ENCODE measurements at regions not wholly inside any gene's neighbourhood (a gene's known extent, or its start where the extent isn't known, plus 50 kb on each side); places are given as distances from the start of the nearest gene placed in this dataset.

DNA sequence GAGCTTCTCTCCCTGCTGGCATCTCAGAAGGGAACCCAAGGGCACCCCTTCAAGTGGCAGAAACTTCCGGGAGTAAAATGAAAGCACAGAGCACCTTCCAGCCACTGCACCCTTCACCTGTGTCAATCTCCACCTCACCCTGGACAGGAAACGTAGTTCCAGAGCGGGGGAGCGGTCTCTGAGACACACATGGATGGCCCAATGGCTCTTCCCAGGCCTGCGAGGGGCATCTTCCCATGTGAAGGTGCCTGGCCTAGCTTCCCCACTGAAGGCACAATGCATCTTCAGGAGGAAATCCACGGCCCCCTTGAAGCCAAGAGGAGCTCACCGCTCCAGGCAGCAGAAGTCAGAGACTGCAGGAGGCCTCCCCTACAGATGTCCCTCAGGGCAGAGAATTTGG lies 234.2 kb downstream of the BRD1 start:
- CTCF ChIA-PET (ENCODE audit: low intra/inter-chr PET ratio, low total read pairs), result no interaction called here
- no peak overlapping the region for H3K4me3 ChIP-seq (replicated peaks in 1 of 3; ENCODE audit: insufficient read depth in 1 of 3, low read depth in 2 of 3, low read length in 3 of 3)
- no peaks in the 10 kb centered on the region for H4K20me1 ChIP-seq (ENCODE audit: insufficient read depth, low read length)
- ATAC-seq, result no peak
- no peaks in the 10 kb centered on the region for H3K79me2 ChIP-seq (ENCODE audit: insufficient read depth, low read length)
- H3K27me3 ChIP-seq (ENCODE audit: control insufficient read depth in 1 of 2, insufficient read depth in 2 of 2, low read length in 2 of 2), result peaks cover 6 to 40% of the 10 kb centered on the region in 2 experiments; a peak in 4 of 5 replicates
- H3K27ac ChIP-seq (ENCODE audit: extremely low read length, insufficient read depth, low read length), result no peak overlapping the region
- 19% methylated on average over 3 of the region's 7 CpGs for WGBS (ENCODE audit: low lambda C conversion rate)
- no peaks in the 10 kb centered on the region for H3K9me3 ChIP-seq (ENCODE audit: low read length)
- H3K9ac ChIP-seq (ENCODE audit: insufficient read depth, low read depth, low read length), result no peak overlapping the region
- H3K36me3 ChIP-seq (replicated peaks in 1 of 2; ENCODE audit: control insufficient read depth in 1 of 2, insufficient read depth in 2 of 2, low read length in 2 of 2), result no peaks in the 10 kb centered on the region
- H3K4me1 ChIP-seq (ENCODE audit: insufficient read depth, low read length), result no peaks in the 10 kb centered on the region
- no peak overlapping the region for H3K4me2 ChIP-seq (ENCODE audit: low read depth, low read length)
- FAIRE-seq, result no peak
- BruUV-seq (replicated peaks), result no TSS peak
- intact Hi-C loops (cut with micrococcal nuclease; ENCODE audit: unreplicated experiment) (no loop called here), in situ Hi-C loops (cut with HindIII; ENCODE audit: extremely low pct_ligation_motif_present, low pct_unique_long_range_greater_than_20kb) (no loop called here)
- no peak for DNase-seq (ENCODE audit: low spot score)
- H2AFZ ChIP-seq (ENCODE audit: low read length), result no peak overlapping the region
- POLR2A ChIA-PET, result no interaction called here
- no peak for TF ChIP-seq NCOA5 (CRISPR knock-in tag; IDR thresholded peaks at IDR 0.05)
- TF ChIP-seq ZNF674 (CRISPR knock-in tag; IDR thresholded peaks at IDR 0.05; ENCODE audit: low read depth), result no peak
- TF ChIP-seq PAWR (CRISPR knock-in tag; IDR thresholded peaks at IDR 0.05; ENCODE audit: borderline replicate concordance), result no peak
- TF ChIP-seq MAFG (CRISPR knock-in tag; IDR thresholded peaks at IDR 0.05), result no peak
- TF ChIP-seq, protein P1, sequence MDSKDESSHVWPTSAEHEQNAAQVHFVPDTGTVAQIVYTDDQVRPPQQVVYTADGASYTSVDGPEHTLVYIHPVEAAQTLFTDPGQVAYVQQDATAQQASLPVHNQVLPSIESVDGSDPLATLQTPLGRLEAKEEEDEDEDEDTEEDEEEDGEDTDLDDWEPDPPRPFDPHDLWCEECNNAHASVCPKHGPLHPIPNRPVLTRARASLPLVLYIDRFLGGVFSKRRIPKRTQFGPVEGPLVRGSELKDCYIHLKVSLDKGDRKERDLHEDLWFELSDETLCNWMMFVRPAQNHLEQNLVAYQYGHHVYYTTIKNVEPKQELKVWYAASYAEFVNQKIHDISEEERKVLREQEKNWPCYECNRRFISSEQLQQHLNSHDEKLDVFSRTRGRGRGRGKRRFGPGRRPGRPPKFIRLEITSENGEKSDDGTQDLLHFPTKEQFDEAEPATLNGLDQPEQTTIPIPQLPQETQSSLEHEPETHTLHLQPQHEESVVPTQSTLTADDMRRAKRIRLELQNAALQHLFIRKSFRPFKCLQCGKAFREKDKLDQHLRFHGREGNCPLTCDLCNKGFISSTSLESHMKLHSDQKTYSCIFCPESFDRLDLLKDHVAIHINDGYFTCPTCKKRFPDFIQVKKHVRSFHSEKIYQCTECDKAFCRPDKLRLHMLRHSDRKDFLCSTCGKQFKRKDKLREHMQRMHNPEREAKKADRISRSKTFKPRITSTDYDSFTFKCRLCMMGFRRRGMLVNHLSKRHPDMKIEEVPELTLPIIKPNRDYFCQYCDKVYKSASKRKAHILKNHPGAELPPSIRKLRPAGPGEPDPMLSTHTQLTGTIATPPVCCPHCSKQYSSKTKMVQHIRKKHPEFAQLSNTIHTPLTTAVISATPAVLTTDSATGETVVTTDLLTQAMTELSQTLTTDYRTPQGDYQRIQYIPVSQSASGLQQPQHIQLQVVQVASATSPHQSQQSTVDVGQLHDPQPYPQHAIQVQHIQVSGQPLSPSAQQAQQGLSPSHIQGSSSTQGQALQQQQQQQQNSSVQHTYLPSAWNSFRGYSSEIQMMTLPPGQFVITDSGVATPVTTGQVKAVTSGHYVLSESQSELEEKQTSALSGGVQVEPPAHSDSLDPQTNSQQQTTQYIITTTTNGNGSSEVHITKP (CRISPR knock-in tag; IDR thresholded peaks at IDR 0.05; ENCODE audit: low read depth), result no peak
- no peak for TF ChIP-seq MATR3 (CRISPR knock-in tag; IDR thresholded peaks at IDR 0.05)
- TF ChIP-seq ZNF441 (CRISPR knock-in tag; IDR thresholded peaks at IDR 0.05; ENCODE audit: borderline replicate concordance), result no peak
- TF ChIP-seq, protein P2, sequence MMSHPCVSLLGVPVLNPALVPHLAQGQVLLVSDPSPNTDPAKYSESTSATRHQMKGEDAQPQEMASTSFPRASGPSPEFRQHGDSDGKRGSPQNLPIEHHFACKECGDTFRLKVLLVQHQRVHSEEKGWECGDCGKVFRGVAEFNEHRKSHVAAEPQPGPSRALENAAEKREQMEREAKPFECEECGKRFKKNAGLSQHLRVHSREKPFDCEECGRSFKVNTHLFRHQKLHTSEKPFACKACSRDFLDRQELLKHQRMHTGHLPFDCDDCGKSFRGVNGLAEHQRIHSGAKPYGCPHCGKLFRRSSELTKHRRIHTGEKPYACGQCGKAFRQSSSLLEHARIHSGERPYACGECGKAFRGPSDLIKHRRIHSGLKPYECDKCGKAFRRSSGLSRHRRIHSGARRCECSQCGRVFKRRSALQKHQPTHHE (CRISPR knock-in tag; IDR thresholded peaks at IDR 0.05; ENCODE audit: borderline replicate concordance), result no peak
- TF ChIP-seq, protein P3, sequence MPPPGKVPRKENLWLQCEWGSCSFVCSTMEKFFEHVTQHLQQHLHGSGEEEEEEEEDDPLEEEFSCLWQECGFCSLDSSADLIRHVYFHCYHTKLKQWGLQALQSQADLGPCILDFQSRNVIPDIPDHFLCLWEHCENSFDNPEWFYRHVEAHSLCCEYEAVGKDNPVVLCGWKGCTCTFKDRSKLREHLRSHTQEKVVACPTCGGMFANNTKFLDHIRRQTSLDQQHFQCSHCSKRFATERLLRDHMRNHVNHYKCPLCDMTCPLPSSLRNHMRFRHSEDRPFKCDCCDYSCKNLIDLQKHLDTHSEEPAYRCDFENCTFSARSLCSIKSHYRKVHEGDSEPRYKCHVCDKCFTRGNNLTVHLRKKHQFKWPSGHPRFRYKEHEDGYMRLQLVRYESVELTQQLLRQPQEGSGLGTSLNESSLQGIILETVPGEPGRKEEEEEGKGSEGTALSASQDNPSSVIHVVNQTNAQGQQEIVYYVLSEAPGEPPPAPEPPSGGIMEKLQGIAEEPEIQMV (CRISPR knock-in tag; IDR thresholded peaks at IDR 0.05; ENCODE audit: low read depth), result no peak
- TF ChIP-seq, protein P4, sequence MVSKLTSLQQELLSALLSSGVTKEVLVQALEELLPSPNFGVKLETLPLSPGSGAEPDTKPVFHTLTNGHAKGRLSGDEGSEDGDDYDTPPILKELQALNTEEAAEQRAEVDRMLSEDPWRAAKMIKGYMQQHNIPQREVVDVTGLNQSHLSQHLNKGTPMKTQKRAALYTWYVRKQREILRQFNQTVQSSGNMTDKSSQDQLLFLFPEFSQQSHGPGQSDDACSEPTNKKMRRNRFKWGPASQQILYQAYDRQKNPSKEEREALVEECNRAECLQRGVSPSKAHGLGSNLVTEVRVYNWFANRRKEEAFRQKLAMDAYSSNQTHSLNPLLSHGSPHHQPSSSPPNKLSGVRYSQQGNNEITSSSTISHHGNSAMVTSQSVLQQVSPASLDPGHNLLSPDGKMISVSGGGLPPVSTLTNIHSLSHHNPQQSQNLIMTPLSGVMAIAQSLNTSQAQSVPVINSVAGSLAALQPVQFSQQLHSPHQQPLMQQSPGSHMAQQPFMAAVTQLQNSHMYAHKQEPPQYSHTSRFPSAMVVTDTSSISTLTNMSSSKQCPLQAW (CRISPR knock-in tag; IDR thresholded peaks at IDR 0.05), result no peak
- TF ChIP-seq MAFK (conservative IDR thresholded peaks at IDR 0.05 in 1 of 2, IDR thresholded peaks at IDR 0.05 in 1 of 2; ENCODE audit: low read length in 2 of 2), result no peak
- no peak for TF ChIP-seq ZNF773 (CRISPR knock-in tag; IDR thresholded peaks at IDR 0.05; ENCODE audit: borderline replicate concordance)
- no peak for TF ChIP-seq ZNF331 (CRISPR knock-in tag; IDR thresholded peaks at IDR 0.05)
- TF ChIP-seq, protein P5, sequence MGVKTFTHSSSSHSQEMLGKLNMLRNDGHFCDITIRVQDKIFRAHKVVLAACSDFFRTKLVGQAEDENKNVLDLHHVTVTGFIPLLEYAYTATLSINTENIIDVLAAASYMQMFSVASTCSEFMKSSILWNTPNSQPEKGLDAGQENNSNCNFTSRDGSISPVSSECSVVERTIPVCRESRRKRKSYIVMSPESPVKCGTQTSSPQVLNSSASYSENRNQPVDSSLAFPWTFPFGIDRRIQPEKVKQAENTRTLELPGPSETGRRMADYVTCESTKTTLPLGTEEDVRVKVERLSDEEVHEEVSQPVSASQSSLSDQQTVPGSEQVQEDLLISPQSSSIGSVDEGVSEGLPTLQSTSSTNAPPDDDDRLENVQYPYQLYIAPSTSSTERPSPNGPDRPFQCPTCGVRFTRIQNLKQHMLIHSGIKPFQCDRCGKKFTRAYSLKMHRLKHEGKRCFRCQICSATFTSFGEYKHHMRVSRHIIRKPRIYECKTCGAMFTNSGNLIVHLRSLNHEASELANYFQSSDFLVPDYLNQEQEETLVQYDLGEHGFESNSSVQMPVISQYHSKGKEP (CRISPR knock-in tag; IDR thresholded peaks at IDR 0.05), result no peak
- TF ChIP-seq, protein P6, sequence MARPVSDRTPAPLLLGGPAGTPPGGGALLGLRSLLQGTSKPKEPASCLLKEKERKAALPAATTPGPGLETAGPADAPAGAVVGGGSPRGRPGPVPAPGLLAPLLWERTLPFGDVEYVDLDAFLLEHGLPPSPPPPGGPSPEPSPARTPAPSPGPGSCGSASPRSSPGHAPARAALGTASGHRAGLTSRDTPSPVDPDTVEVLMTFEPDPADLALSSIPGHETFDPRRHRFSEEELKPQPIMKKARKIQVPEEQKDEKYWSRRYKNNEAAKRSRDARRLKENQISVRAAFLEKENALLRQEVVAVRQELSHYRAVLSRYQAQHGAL (CRISPR knock-in tag; IDR thresholded peaks at IDR 0.05; ENCODE audit: not compliant biosample characterization), result no peak

Measured in HepG2 (cell line).